ENCODE measurements at regions not wholly inside any gene's neighbourhood (a gene's known extent, or its start where the extent isn't known, plus 50 kb on each side); places are given as distances from the start of the nearest gene placed in this dataset.

- no peak overlapping the region for H3K4me3 ChIP-seq (ENCODE audit: low read depth in 1 of 3, low read length in 3 of 3)
- no peaks in the 10 kb centered on the region for H3K27me3 ChIP-seq (ENCODE audit: control insufficient read depth in 3 of 3, insufficient read depth in 3 of 3, low read length in 3 of 3)
- WGBS, 3 donors: 58 to 62% (median 59%) methylated on average over 2 of the region's 2 CpGs
- peaks cover 0 to 3% (median 0%) of the 10 kb centered on the region in 3 donors for H3K4me1 ChIP-seq (ENCODE audit: control insufficient read depth in 3 of 3, insufficient read depth in 2 of 3, low read depth in 1 of 3, low read length in 2 of 3)
- no peak for DNase-seq
- H3K9me3 ChIP-seq (ENCODE audit: control insufficient read depth in 2 of 2, insufficient read depth in 1 of 2, low read depth in 1 of 2, low read length in 1 of 2): peaks cover 0 to 4% of the 10 kb centered on the region in 2 donors
- no peak for FAIRE-seq
- no peak overlapping the region for H3K27ac ChIP-seq (ENCODE audit: low read depth in 1 of 3, low read length in 2 of 3)
- H3K36me3 ChIP-seq (ENCODE audit: control insufficient read depth in 3 of 3, insufficient read depth in 2 of 3, low read depth in 1 of 3, low read length in 3 of 3): no peaks in the 10 kb centered on the region
These were observed 79.1 kb downstream of the TRIB2 start for GRCh38 chr2:12795851-12796250.

DNA sequence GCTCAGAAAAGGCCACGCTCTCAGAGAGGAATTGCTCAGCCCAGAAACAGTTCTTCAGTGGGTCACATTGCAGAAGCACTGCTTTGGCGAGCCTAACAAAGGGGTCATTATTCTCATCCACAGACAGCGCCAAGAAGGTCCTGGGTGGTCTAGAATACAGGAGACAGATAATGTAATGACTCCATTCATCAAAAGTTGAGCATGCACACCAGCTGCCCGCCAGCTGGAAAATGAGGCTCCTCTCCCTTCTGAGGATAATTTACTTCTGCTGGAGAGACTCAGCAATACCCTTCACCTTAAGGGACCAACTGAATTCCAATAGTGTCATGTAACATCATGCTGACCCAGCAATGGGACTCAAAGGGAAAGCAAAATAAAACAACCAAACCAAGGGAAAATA lies 79.9 kb downstream of the TRIB2 start:
- no peak for FAIRE-seq
- peak in 1 of 2 donors; percentile 26 for DNase-seq
- peaks cover 0 to 3% (median 0%) of the 10 kb centered on the region in 3 donors for H3K4me1 ChIP-seq (ENCODE audit: control insufficient read depth in 3 of 3, insufficient read depth in 2 of 3, low read depth in 1 of 3, low read length in 2 of 3)
- 71 to 86% (median 79%) methylated on average over 4 of the region's 4 CpGs for WGBS, 3 donors
- peaks cover 0 to 4% of the 10 kb centered on the region in 2 donors for H3K9me3 ChIP-seq (ENCODE audit: control insufficient read depth in 2 of 2, insufficient read depth in 1 of 2, low read depth in 1 of 2, low read length in 1 of 2)
- H3K4me3 ChIP-seq (ENCODE audit: low read depth in 1 of 3, low read length in 3 of 3): no peak overlapping the region
- no peaks in the 10 kb centered on the region for H3K36me3 ChIP-seq (ENCODE audit: control insufficient read depth in 3 of 3, insufficient read depth in 2 of 3, low read depth in 1 of 3, low read length in 3 of 3)
- H3K27ac ChIP-seq (ENCODE audit: low read depth in 1 of 3, low read length in 2 of 3): no peak overlapping the region
- no peaks in the 10 kb centered on the region for H3K27me3 ChIP-seq (ENCODE audit: control insufficient read depth in 3 of 3, insufficient read depth in 3 of 3, low read length in 3 of 3)

- H3K27ac ChIP-seq (ENCODE audit: low read depth in 1 of 3, low read length in 2 of 3): no peak overlapping the region
- H3K4me1 ChIP-seq (ENCODE audit: control insufficient read depth in 3 of 3, insufficient read depth in 2 of 3, low read depth in 1 of 3, low read length in 2 of 3): peaks cover 0 to 3% (median 0%) of the 10 kb centered on the region in 3 donors
- FAIRE-seq: no peak
- DNase-seq: no peak
- H3K27me3 ChIP-seq (ENCODE audit: control insufficient read depth in 3 of 3, insufficient read depth in 3 of 3, low read length in 3 of 3): no peaks in the 10 kb centered on the region
- H3K9me3 ChIP-seq (ENCODE audit: control insufficient read depth in 2 of 2, insufficient read depth in 1 of 2, low read depth in 1 of 2, low read length in 1 of 2): peaks cover 0 to 4% of the 10 kb centered on the region in 2 donors
- H3K36me3 ChIP-seq (ENCODE audit: control insufficient read depth in 3 of 3, insufficient read depth in 2 of 3, low read depth in 1 of 3, low read length in 3 of 3): no peaks in the 10 kb centered on the region
- no peak overlapping the region for H3K4me3 ChIP-seq (ENCODE audit: low read depth in 1 of 3, low read length in 3 of 3)
- WGBS, 3 donors: 44 to 50% (median 45%) methylated on average over 3 of the region's 3 CpGs
These were observed 81.1 kb downstream of the TRIB2 start for GRCh38 chr2:12797815-12798214.

DNA sequence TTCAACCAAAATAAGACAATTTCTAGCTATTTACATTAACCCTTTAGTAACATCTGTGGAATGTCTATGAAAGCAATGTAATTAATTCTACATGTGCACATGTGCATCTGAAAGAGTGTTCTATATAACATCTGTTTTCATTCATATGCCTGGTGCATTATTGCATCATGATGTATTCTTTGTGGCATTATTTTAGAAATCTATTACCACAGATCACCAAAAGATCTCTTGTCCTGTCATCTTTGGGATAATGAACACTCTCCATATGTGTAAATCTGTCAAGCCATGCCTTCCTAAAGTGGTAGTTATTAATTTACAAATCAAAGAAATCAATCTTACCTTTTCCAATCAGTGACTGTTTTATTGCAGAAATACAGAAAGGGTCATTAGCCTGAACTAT lies 86.9 kb downstream of the TRIB2 start:
- H3K27ac ChIP-seq (ENCODE audit: low read depth in 1 of 3, low read length in 2 of 3): no peak overlapping the region
- no peaks in the 10 kb centered on the region for H3K36me3 ChIP-seq (ENCODE audit: control insufficient read depth in 3 of 3, insufficient read depth in 2 of 3, low read depth in 1 of 3, low read length in 3 of 3)
- H3K4me3 ChIP-seq (ENCODE audit: low read depth in 1 of 3, low read length in 3 of 3): no peak overlapping the region
- FAIRE-seq (no peak), DNase-seq (no peak)
- no peaks in the 10 kb centered on the region for H3K4me1 ChIP-seq (ENCODE audit: control insufficient read depth in 3 of 3, insufficient read depth in 2 of 3, low read depth in 1 of 3, low read length in 2 of 3)
- H3K27me3 ChIP-seq (ENCODE audit: control insufficient read depth in 3 of 3, insufficient read depth in 3 of 3, low read length in 3 of 3): no peaks in the 10 kb centered on the region
- H3K9me3 ChIP-seq (ENCODE audit: control insufficient read depth in 2 of 2, insufficient read depth in 1 of 2, low read depth in 1 of 2, low read length in 1 of 2): peaks cover 0 to 2% of the 10 kb centered on the region in 2 donors

DNA sequence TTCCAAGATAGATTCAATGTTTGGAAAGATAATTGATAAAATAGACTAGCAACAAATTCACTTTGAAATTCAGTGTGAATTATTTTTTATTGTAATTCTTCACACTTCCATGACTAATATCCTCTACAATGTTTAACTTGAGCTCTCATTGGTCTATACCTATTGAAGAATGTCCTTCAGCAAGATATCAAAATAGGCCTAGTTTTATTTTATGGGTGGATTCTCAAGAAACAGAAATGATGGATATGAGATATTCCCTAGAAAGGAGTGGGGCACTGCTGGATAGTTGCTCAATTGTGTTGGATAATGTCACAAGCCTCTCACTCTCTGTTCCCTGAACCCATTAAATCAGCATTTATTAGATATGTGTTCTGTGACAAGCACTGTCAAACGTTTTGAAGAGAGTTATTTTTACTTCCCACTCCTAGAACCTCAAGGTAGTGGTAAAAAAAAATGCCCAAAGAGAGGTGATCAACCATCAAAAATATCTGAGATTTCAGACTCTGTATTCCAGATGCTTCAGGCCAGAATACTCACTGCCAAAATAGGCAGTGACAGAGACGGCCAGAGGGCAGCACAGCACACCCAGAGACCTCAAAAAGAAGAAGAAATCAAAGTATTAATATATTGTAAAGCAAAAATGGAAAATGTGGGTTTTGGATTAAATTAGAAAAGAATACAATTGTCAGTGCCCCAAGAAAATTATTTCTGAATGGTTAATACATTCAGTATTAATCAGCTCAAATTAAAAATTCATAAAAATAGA lies 87.5 kb downstream of the TRIB2 start:
- no peak for FAIRE-seq
- DNase-seq: no peak
- WGBS, 3 donors: 30 to 46% (median 42%) methylated on average over 2 of the region's 2 CpGs
- Histone ChIP-seq H3K36me3 (ENCODE audit: control insufficient read depth in 3 of 3, insufficient read depth in 2 of 3, low read depth in 1 of 3, low read length in 3 of 3) (no peaks in the 10 kb centered on the region), H3K9me3 (ENCODE audit: control insufficient read depth in 2 of 2, insufficient read depth in 1 of 2, low read depth in 1 of 2, low read length in 1 of 2) (peaks cover 0 to 2% of the 10 kb centered on the region in 2 donors), H3K4me3 (ENCODE audit: low read depth in 1 of 3, low read length in 3 of 3) (no peak overlapping the region), H3K27ac (ENCODE audit: low read depth in 1 of 3, low read length in 2 of 3) (no peak overlapping the region), H3K27me3 (ENCODE audit: control insufficient read depth in 3 of 3, insufficient read depth in 3 of 3, low read length in 3 of 3) (no peaks in the 10 kb centered on the region), H3K4me1 (ENCODE audit: control insufficient read depth in 3 of 3, insufficient read depth in 2 of 3, low read depth in 1 of 3, low read length in 2 of 3) (no peaks in the 10 kb centered on the region)

- H3K9me3 ChIP-seq (ENCODE audit: control insufficient read depth in 2 of 2, insufficient read depth in 1 of 2, low read depth in 1 of 2, low read length in 1 of 2): no peaks in the 10 kb centered on the region
- DNase-seq (no peak), FAIRE-seq (no peak)
- H3K4me1 ChIP-seq (ENCODE audit: control insufficient read depth in 3 of 3, insufficient read depth in 2 of 3, low read depth in 1 of 3, low read length in 2 of 3): no peaks in the 10 kb centered on the region
- no peaks in the 10 kb centered on the region for H3K36me3 ChIP-seq (ENCODE audit: control insufficient read depth in 3 of 3, insufficient read depth in 2 of 3, low read depth in 1 of 3, low read length in 3 of 3)
- no peak overlapping the region for H3K27ac ChIP-seq (ENCODE audit: low read depth in 1 of 3, low read length in 2 of 3)
- H3K4me3 ChIP-seq (ENCODE audit: low read depth in 1 of 3, low read length in 3 of 3): no peak overlapping the region
- no peaks in the 10 kb centered on the region for H3K27me3 ChIP-seq (ENCODE audit: control insufficient read depth in 3 of 3, insufficient read depth in 3 of 3, low read length in 3 of 3)
These were observed 88.3 kb downstream of the TRIB2 start for GRCh38 chr2:12805033-12805432.

DNA sequence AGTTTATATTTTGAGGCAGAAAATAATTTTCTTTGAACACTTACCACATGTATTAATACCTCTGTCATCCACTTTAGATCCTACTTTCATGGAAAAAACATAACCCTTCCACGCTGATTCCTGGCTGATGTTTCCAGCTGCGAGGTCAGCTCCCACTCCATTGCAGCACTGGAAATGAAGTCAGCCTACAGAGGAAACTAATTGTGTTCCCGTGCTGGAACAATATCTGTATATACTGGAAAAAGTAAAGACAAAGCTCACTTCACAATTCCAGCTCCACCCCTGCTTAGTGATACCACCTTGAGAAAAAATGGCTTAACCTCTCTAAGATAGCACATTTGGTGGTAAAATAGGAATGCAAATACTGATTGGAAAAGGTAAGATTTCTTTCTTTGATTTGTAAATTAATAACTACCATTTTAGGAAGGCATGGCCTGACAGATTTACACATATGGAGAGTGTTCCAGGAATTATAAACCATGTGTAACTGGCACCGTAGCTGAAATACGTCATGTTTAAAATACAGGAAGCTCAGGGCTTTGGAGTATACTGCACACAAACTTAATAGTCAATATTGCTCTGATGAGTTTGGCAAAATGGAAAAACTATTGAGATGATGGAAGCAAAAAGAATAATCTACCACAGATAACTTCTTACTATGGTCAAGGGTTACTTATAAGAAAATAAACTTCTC lies 90.0 kb downstream of the TRIB2 start:
- Histone ChIP-seq H3K36me3 (ENCODE audit: control insufficient read depth in 3 of 3, insufficient read depth in 2 of 3, low read depth in 1 of 3, low read length in 3 of 3) (no peaks in the 10 kb centered on the region), H3K4me3 (ENCODE audit: low read depth in 1 of 3, low read length in 3 of 3) (no peak overlapping the region), H3K9me3 (ENCODE audit: control insufficient read depth in 2 of 2, insufficient read depth in 1 of 2, low read depth in 1 of 2, low read length in 1 of 2) (no peaks in the 10 kb centered on the region), H3K4me1 (ENCODE audit: control insufficient read depth in 3 of 3, insufficient read depth in 2 of 3, low read depth in 1 of 3, low read length in 2 of 3) (no peaks in the 10 kb centered on the region), H3K27ac (ENCODE audit: low read depth in 1 of 3, low read length in 2 of 3) (no peak overlapping the region), H3K27me3 (ENCODE audit: control insufficient read depth in 3 of 3, insufficient read depth in 3 of 3, low read length in 3 of 3) (no peaks in the 10 kb centered on the region)
- FAIRE-seq (no peak), DNase-seq (no peak)
- WGBS, 3 donors: 65 to 70% (median 68%) methylated on average over 5 of the region's 5 CpGs

GRCh38 chr2:12807907-12808810 lies 91.4 kb downstream of the TRIB2 start:
- DNase-seq: no peak
- H3K27me3 ChIP-seq (ENCODE audit: control insufficient read depth in 3 of 3, insufficient read depth in 3 of 3, low read length in 3 of 3): no peaks in the 10 kb centered on the region
- no peak overlapping the region for H3K27ac ChIP-seq (ENCODE audit: low read depth in 1 of 3, low read length in 2 of 3)
- H3K4me3 ChIP-seq (ENCODE audit: low read depth in 1 of 3, low read length in 3 of 3): no peak overlapping the region
- H3K36me3 ChIP-seq (ENCODE audit: control insufficient read depth in 3 of 3, insufficient read depth in 2 of 3, low read depth in 1 of 3, low read length in 3 of 3): no peaks in the 10 kb centered on the region
- no peak for FAIRE-seq
- WGBS, 3 donors: 77 to 83% (median 80%) methylated on average over 6 of the region's 6 CpGs
- no peaks in the 10 kb centered on the region for H3K4me1 ChIP-seq (ENCODE audit: control insufficient read depth in 3 of 3, insufficient read depth in 2 of 3, low read depth in 1 of 3, low read length in 2 of 3)
- H3K9me3 ChIP-seq (ENCODE audit: control insufficient read depth in 2 of 2, insufficient read depth in 1 of 2, low read depth in 1 of 2, low read length in 1 of 2): no peaks in the 10 kb centered on the region
